ENCODE measurements at regions not wholly inside any gene's neighbourhood (a gene's known extent, or its start where the extent isn't known, plus 50 kb on each side); places are given as distances from the start of the nearest gene placed in this dataset.

DNA sequence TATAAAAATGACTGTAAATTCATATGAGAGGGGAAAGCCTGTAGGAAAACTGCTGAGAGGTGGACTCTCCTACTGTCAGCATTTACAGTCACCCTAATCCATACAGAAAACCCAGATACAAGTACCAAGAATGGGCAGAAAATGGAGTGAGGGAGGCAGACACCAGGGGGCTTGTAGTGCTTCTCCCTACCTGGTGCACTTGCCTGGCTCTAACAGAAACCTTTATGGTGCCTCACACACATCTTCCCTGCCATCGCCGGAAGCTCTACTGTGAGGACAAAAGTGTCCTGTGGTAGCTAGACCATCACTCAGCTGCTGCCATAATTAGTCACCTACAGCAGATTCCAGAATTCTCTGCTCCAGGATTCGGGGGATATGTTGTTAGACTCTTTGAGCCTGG, 441.3 kb downstream of the TFAP2B start:
- TF ChIP-seq, protein P1, sequence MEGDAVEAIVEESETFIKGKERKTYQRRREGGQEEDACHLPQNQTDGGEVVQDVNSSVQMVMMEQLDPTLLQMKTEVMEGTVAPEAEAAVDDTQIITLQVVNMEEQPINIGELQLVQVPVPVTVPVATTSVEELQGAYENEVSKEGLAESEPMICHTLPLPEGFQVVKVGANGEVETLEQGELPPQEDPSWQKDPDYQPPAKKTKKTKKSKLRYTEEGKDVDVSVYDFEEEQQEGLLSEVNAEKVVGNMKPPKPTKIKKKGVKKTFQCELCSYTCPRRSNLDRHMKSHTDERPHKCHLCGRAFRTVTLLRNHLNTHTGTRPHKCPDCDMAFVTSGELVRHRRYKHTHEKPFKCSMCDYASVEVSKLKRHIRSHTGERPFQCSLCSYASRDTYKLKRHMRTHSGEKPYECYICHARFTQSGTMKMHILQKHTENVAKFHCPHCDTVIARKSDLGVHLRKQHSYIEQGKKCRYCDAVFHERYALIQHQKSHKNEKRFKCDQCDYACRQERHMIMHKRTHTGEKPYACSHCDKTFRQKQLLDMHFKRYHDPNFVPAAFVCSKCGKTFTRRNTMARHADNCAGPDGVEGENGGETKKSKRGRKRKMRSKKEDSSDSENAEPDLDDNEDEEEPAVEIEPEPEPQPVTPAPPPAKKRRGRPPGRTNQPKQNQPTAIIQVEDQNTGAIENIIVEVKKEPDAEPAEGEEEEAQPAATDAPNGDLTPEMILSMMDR (conservative IDR thresholded peaks at IDR 0.05; ENCODE audit: low read depth, low read length) = no peak
- TF ChIP-seq EZH2 (IDR thresholded peaks at IDR 0.05; ENCODE audit: borderline replicate concordance, low read depth, low read length, poor library complexity, severe bottlenecking) = no peak

Measured in A673 (cell line).